ENCODE measurements at regions not wholly inside any gene's neighbourhood (a gene's known extent, or its start where the extent isn't known, plus 50 kb on each side); places are given as distances from the start of the nearest gene placed in this dataset.
"Not testable (repeated sequence)": the region's sequence is repeated elsewhere in the genome, so short reads cannot be mapped to it uniquely, and the experiment has no call there.

- TF ChIP-seq POLR2A, CTCF (IDR thresholded peaks at IDR 0.05): not testable (repeated sequence)
Measured at GRCh38 chr11:44396746-44397145, 86.8 kb upstream of the ALX4 start.

Measured in right lobe of liver (tissue), 4 donors.